ENCODE measurements at regions not wholly inside any gene's neighbourhood (a gene's known extent, or its start where the extent isn't known, plus 50 kb on each side); places are given as distances from the start of the nearest gene placed in this dataset.

GRCh38 chr2:6526093-6526824 is 339.4 kb downstream of the CMPK2 start:
- in situ Hi-C loops (cut with HindIII; ENCODE audit: extremely low pct_ligation_motif_present, low pct_unique_long_range_greater_than_20kb): no loop called here
- H3K4me1 ChIP-seq (ENCODE audit: insufficient read depth, low read length): no peaks in the 10 kb centered on the region

GRCh38 chr2:6531304-6531703 is 334.4 kb downstream of the CMPK2 start:
- FAIRE-seq: no peak
- in situ Hi-C loops (cut with HindIII; ENCODE audit: extremely low pct_ligation_motif_present, low pct_unique_long_range_greater_than_20kb) (no loop called here), intact Hi-C loops (cut with micrococcal nuclease; ENCODE audit: unreplicated experiment) (no loop called here)
- H3K4me1 ChIP-seq (ENCODE audit: insufficient read depth, low read length): no peaks in the 10 kb centered on the region
- H2AFZ ChIP-seq (ENCODE audit: low read length): no peak overlapping the region
- BruUV-seq (replicated peaks): no TSS peak
- H3K9me3 ChIP-seq (ENCODE audit: low read length): no peaks in the 10 kb centered on the region
- no peak overlapping the region for H3K9ac ChIP-seq (ENCODE audit: insufficient read depth, low read depth, low read length)
- no peak for ATAC-seq
- POLR2A ChIA-PET: no interaction called here
- DNase-seq (ENCODE audit: low spot score): no peak
- no peaks in the 10 kb centered on the region for H3K79me2 ChIP-seq (ENCODE audit: insufficient read depth, low read length)
- H3K27ac ChIP-seq (ENCODE audit: extremely low read length, insufficient read depth, low read length): no peak overlapping the region
- H3K4me2 ChIP-seq (ENCODE audit: low read depth, low read length): no peak overlapping the region
- WGBS (ENCODE audit: low lambda C conversion rate): 0% methylated on average over 2 of the region's 2 CpGs
- H3K36me3 ChIP-seq (replicated peaks in 1 of 2; ENCODE audit: control insufficient read depth in 1 of 2, insufficient read depth in 2 of 2, low read length in 2 of 2): no peaks in the 10 kb centered on the region
- no peak overlapping the region for H3K4me3 ChIP-seq (replicated peaks in 1 of 3; ENCODE audit: insufficient read depth in 1 of 3, low read depth in 2 of 3, low read length in 3 of 3)
- no peaks in the 10 kb centered on the region for H3K27me3 ChIP-seq (ENCODE audit: control insufficient read depth in 1 of 2, insufficient read depth in 2 of 2, low read length in 2 of 2)
- CTCF ChIA-PET (ENCODE audit: low intra/inter-chr PET ratio, low total read pairs): no interaction called here
- H4K20me1 ChIP-seq (ENCODE audit: insufficient read depth, low read length): no peaks in the 10 kb centered on the region
- TF ChIP-seq HNF4G (IDR thresholded peaks at IDR 0.05; ENCODE audit: borderline replicate concordance, low read depth, low read length) (no peak), HNF4G (CRISPR knock-in tag; IDR thresholded peaks at IDR 0.05; ENCODE audit: borderline replicate concordance, low read depth) (no peak), ZNF788 (CRISPR knock-in tag; IDR thresholded peaks at IDR 0.05; ENCODE audit: borderline replicate concordance) (no peak), FOXM1 (CRISPR knock-in tag; IDR thresholded peaks at IDR 0.05) (no peak), HHEX (CRISPR knock-in tag; IDR thresholded peaks at IDR 0.05) (no peak), PLRG1 (conservative IDR thresholded peaks at IDR 0.05) (no peak), ZNF501 (CRISPR knock-in tag; IDR thresholded peaks at IDR 0.05) (no peak), ARNT2 (CRISPR knock-in tag; IDR thresholded peaks at IDR 0.05; ENCODE audit: low read depth) (no peak), ZBTB1 (CRISPR knock-in tag; IDR thresholded peaks at IDR 0.05; ENCODE audit: borderline replicate concordance) (no peak)

More at GRCh38 chr2:6526093-6526824, 339.4 kb downstream of the CMPK2 start:
- no peaks in the 10 kb centered on the region for H4K20me1 ChIP-seq (ENCODE audit: insufficient read depth, low read length)
- H3K36me3 ChIP-seq (replicated peaks in 1 of 2; ENCODE audit: control insufficient read depth in 1 of 2, insufficient read depth in 2 of 2, low read length in 2 of 2): no peaks in the 10 kb centered on the region
- CTCF ChIA-PET (ENCODE audit: low intra/inter-chr PET ratio, low total read pairs): interaction anchor here (0.8 kb wide), 1 partner anchor 173 kb away, joined by 3 read pairs; no protein-coding TSS in a partner anchor
- TF ChIP-seq ZNF781 (CRISPR knock-in tag; IDR thresholded peaks at IDR 0.05; ENCODE audit: borderline replicate concordance, not compliant biosample characterization) (no peak), CTCF (CRISPR knock-in tag; IDR thresholded peaks at IDR 0.05) (peak; percentile 38), STAG1 (CRISPR knock-in tag; IDR thresholded peaks at IDR 0.05) (peak; percentile 49)
- WGBS (ENCODE audit: low lambda C conversion rate): 27% methylated on average over 6 of the region's 6 CpGs
- H2AFZ ChIP-seq (ENCODE audit: low read length): no peak overlapping the region
- no peak overlapping the region for H3K4me2 ChIP-seq (ENCODE audit: low read depth, low read length)
- FAIRE-seq (peak; percentile 23), DNase-seq (ENCODE audit: low spot score) (peak; percentile 23), ATAC-seq (no peak; the same call in 2 of the 3 replicates)
- no peak overlapping the region for H3K27ac ChIP-seq (ENCODE audit: extremely low read length, insufficient read depth, low read length)
- no peaks in the 10 kb centered on the region for H3K9me3 ChIP-seq (ENCODE audit: low read length)
- no TSS peak for BruUV-seq (replicated peaks)
- intact Hi-C loops (cut with micrococcal nuclease; ENCODE audit: unreplicated experiment): no loop called here
- no peaks in the 10 kb centered on the region for H3K27me3 ChIP-seq (ENCODE audit: control insufficient read depth in 1 of 2, insufficient read depth in 2 of 2, low read length in 2 of 2)
- no peak overlapping the region for H3K4me3 ChIP-seq (replicated peaks in 1 of 3; ENCODE audit: insufficient read depth in 1 of 3, low read depth in 2 of 3, low read length in 3 of 3)
- POLR2A ChIA-PET: no interaction called here
- H3K9ac ChIP-seq (ENCODE audit: insufficient read depth, low read depth, low read length): no peak overlapping the region
- no peaks in the 10 kb centered on the region for H3K79me2 ChIP-seq (ENCODE audit: insufficient read depth, low read length)

Data from HepG2 (cell line).